Kidney (tissue), 13 donors: ENCODE measurements at regions not wholly inside any gene's neighbourhood (a gene's known extent, or its start where the extent isn't known, plus 50 kb on each side); places are given as distances from the start of the nearest gene placed in this dataset.

Experiments
- DNase-seq, 5 donors: peaks; one replicate each; pipeline ENCODE4 v3.0.0-alpha.2; 2013 to 2020
- FAIRE-seq: peaks from 2 replicates; lab custom pipeline; 2012; peaks lifted over from hg19 to GRCh38; lab: Jason Lieb, UNC
- H3K27ac ChIP-seq, 2 donors: one replicate each; pipeline ENCODE4 v1.7.0; 2013; ENCODE audit warnings: low read depth in 2 of 2, low read length in 2 of 2, inconsistent platforms in 1 of 2
- H3K27me3 ChIP-seq: one replicate; pipeline ENCODE4 v1.7.1; 2013; ENCODE audit warnings: low read length, inconsistent platforms; ENCODE audit not compliant: control insufficient read depth, insufficient read depth
- H3K36me3 ChIP-seq, 3 donors: one replicate each; pipeline versions ENCODE4 v1.7.0 to v1.7.1; 2013; ENCODE audit warnings: low read length in 3 of 3, control low read depth in 1 of 3, inconsistent platforms in 1 of 3; ENCODE audit not compliant: insufficient read depth in 3 of 3, control insufficient read depth in 2 of 3
- H3K4me1 ChIP-seq, 3 donors: one replicate each; pipeline versions ENCODE4 v1.7.0 to v1.7.1; 2013; ENCODE audit warnings: low read length in 3 of 3, inconsistent platforms in 1 of 3, low read depth in 1 of 3; ENCODE audit not compliant: control insufficient read depth in 2 of 3, insufficient read depth in 2 of 3
- H3K4me3 ChIP-seq, 3 donors: one replicate each; pipeline versions ENCODE4 v1.7.0 to v1.8.1; 2013; ENCODE audit warnings: low read length in 3 of 3, control low read depth in 1 of 3, inconsistent platforms in 1 of 3
- H3K9ac ChIP-seq, 3 donors: one replicate each; pipeline versions ENCODE4 v1.7.0 to v1.7.1; 2013; ENCODE audit warnings: low read length in 3 of 3, control low read depth in 1 of 3, inconsistent platforms in 1 of 3
- H3K9me3 ChIP-seq, 3 donors: one replicate each; pipeline versions ENCODE4 v1.7.0 to v1.7.1; 2013; ENCODE audit warnings: low read length in 3 of 3, control low read depth in 1 of 3, inconsistent platforms in 1 of 3; ENCODE audit not compliant: control insufficient read depth in 2 of 3, insufficient read depth in 1 of 3
- CTCF ChIP-seq: IDR thresholded peaks from 3 replicates; pipeline ENCODE4 v1.5.1; 2012; ENCODE audit warnings: mild to moderate bottlenecking, moderate library complexity, borderline replicate concordance; ENCODE audit not compliant: insufficient read depth; ENCODE audit errors: extremely low read depth
- intact Hi-C: fragments of 100-400 bp; cut with DNase I; formaldehyde crosslinking; loops from one replicate; pipeline ENCODE4 v1.11.1; 2022
- donor health status: control.
- donor health status: control.
- donor health status: control.
- donor health status: control.
- donor health status: control.
- donor health status: DM: yes; HTN: yes; CAD: no.
- donor health status: Normal renal cell carcinoma (clear cell type).

GRCh38 chr16:86458149-86458777, 52.1 kb upstream of the FOXF1 start:
- H3K4me1 ChIP-seq = no peaks in the 10 kb centered on the region
- H3K4me3 ChIP-seq = no peak overlapping the region
- intact Hi-C loops = no loop called here
- no peak for TF ChIP-seq CTCF
- H3K9me3 ChIP-seq = peaks cover 0 to 10% (median 6%) of the 10 kb centered on the region in 3 donors
- H3K27ac ChIP-seq = no peak overlapping the region
- H3K9ac ChIP-seq = no peak overlapping the region
- H3K36me3 ChIP-seq = no peaks in the 10 kb centered on the region
- no peak for DNase-seq
- H3K27me3 ChIP-seq = peaks cover 19% of the 10 kb centered on the region
- FAIRE-seq = no peak

GRCh38 chr16:86459266-86459665, 51.1 kb upstream of the FOXF1 start:
- Histone ChIP-seq H3K27me3 (peaks cover 19% of the 10 kb centered on the region), H3K4me1 (no peaks in the 10 kb centered on the region), H3K9me3 (peaks cover 2 to 13% (median 6%) of the 10 kb centered on the region in 3 donors), H3K36me3 (no peaks in the 10 kb centered on the region), H3K4me3 (no peak overlapping the region), H3K9ac (no peak overlapping the region), H3K27ac (no peak overlapping the region)
- no peak for TF ChIP-seq CTCF
- intact Hi-C loops = no loop called here
- DNase-seq (no peak), FAIRE-seq (no peak)
